ENCODE measurements at regions not wholly inside any gene's neighbourhood (a gene's known extent, or its start where the extent isn't known, plus 50 kb on each side); places are given as distances from the start of the nearest gene placed in this dataset.

- peaks cover 0 to 2% (median 0%) of the 10 kb centered on the region in 4 donors for H3K9me3 ChIP-seq
- no peak overlapping the region for H3K27ac ChIP-seq
- H3K27me3 ChIP-seq, result no peaks in the 10 kb centered on the region
- 92 to 100% methylated on average over 2 of the region's 2 CpGs for WGBS, 2 donors
- H3K4me3 ChIP-seq, result no peak overlapping the region
- no peak for DNase-seq (ENCODE audit: low spot score in 2 of 2)
- no peaks in the 10 kb centered on the region for H3K36me3 ChIP-seq
- no peaks in the 10 kb centered on the region for H3K4me1 ChIP-seq
- no peak for TF ChIP-seq POLR2A (IDR thresholded peaks at IDR 0.05)
- no peak for TF ChIP-seq EP300 (IDR thresholded peaks at IDR 0.05)
- TF ChIP-seq CTCF (IDR thresholded peaks at IDR 0.05), result no peak
Measured at GRCh38 chr2:160715428-160715827, 221.8 kb upstream of the RBMS1 start.

- Histone ChIP-seq H3K4me3 (no peak overlapping the region), H3K36me3 (no peaks in the 10 kb centered on the region), H3K27ac (no peak overlapping the region), H3K9me3 (peaks cover 0 to 9% (median 0%) of the 10 kb centered on the region in 4 donors), H3K27me3 (no peaks in the 10 kb centered on the region), H3K4me1 (no peaks in the 10 kb centered on the region)
- TF ChIP-seq CTCF (IDR thresholded peaks at IDR 0.05) (no peak), POLR2A (IDR thresholded peaks at IDR 0.05) (no peak), EP300 (IDR thresholded peaks at IDR 0.05) (no peak)
- 76 to 83% methylated on average over 3 of the region's 3 CpGs for WGBS, 2 donors
- DNase-seq (ENCODE audit: low spot score in 2 of 2), result no peak
Measured at GRCh38 chr2:160719116-160719515, 225.5 kb upstream of the RBMS1 start.

- Histone ChIP-seq H3K36me3 (no peaks in the 10 kb centered on the region), H3K9me3 (peaks cover 0 to 11% (median 0%) of the 10 kb centered on the region in 4 donors), H3K27me3 (no peaks in the 10 kb centered on the region), H3K27ac (no peak overlapping the region), H3K4me3 (no peak overlapping the region), H3K4me1 (no peaks in the 10 kb centered on the region)
- WGBS, 2 donors, result 76 to 82% methylated on average over 1 of the region's 1 CpG
- DNase-seq (ENCODE audit: low spot score in 2 of 2), result no peak
- no peak for TF ChIP-seq CTCF (IDR thresholded peaks at IDR 0.05)
- no peak for TF ChIP-seq POLR2A (IDR thresholded peaks at IDR 0.05)
- TF ChIP-seq EP300 (IDR thresholded peaks at IDR 0.05), result no peak
Measured at GRCh38 chr2:160720098-160720497, 226.5 kb upstream of the RBMS1 start.

GRCh38 chr2:160721089-160722040 is 227.8 kb upstream of the RBMS1 start:
- Histone ChIP-seq H3K27ac (no peak overlapping the region), H3K4me1 (no peaks in the 10 kb centered on the region), H3K36me3 (no peaks in the 10 kb centered on the region), H3K4me3 (no peak overlapping the region), H3K9me3 (peaks cover 0 to 11% (median 0%) of the 10 kb centered on the region in 4 donors), H3K27me3 (no peaks in the 10 kb centered on the region)
- WGBS, 2 donors, result 90 to 97% methylated on average over 1 of the region's 1 CpG
- TF ChIP-seq EP300 (IDR thresholded peaks at IDR 0.05) (no peak), CTCF (IDR thresholded peaks at IDR 0.05) (no peak), POLR2A (IDR thresholded peaks at IDR 0.05) (no peak)
- DNase-seq (ENCODE audit: low spot score in 2 of 2), result no peak

- WGBS, 2 donors, result 35 to 38% methylated on average over 1 of the region's 1 CpG
Measured at GRCh38 chr2:160726046-160726445, 232.4 kb upstream of the RBMS1 start.

More at GRCh38 chr2:160726046-160726445, 232.4 kb upstream of the RBMS1 start:
- no peak overlapping the region for H3K4me3 ChIP-seq
- H3K36me3 ChIP-seq, result no peaks in the 10 kb centered on the region
- no peaks in the 10 kb centered on the region for H3K4me1 ChIP-seq
- TF ChIP-seq EP300 (IDR thresholded peaks at IDR 0.05) (no peak), CTCF (IDR thresholded peaks at IDR 0.05) (no peak), POLR2A (IDR thresholded peaks at IDR 0.05) (no peak)
- no peak overlapping the region for H3K27ac ChIP-seq
- peaks cover 0 to 11% (median 0%) of the 10 kb centered on the region in 4 donors for H3K9me3 ChIP-seq
- no peak for DNase-seq (ENCODE audit: low spot score in 2 of 2)
- H3K27me3 ChIP-seq, result no peaks in the 10 kb centered on the region

Data from tibial nerve (tissue), 4 donors.